Suprapubic skin (tissue), 4 donors: ENCODE measurements at regions not wholly inside any gene's neighbourhood (a gene's known extent, or its start where the extent isn't known, plus 50 kb on each side); places are given as distances from the start of the nearest gene placed in this dataset.

Experiments
- DNase-seq, 2 donors: peaks; one replicate each; pipeline ENCODE4 v3.0.0-alpha.2; 2019; ENCODE audit warnings: low spot score in 2 of 2
- H3K27ac ChIP-seq: fragments of 200-600 bp; sonication (generic); one replicate; pipeline ENCODE4 v1.5.1; 2019
- H3K27me3 ChIP-seq: fragments of 200-600 bp; sonication (generic); one replicate; pipeline ENCODE4 v1.5.1; 2019
- H3K36me3 ChIP-seq: fragments of 200-600 bp; sonication (generic); one replicate; pipeline ENCODE4 v1.5.1; 2019
- H3K4me1 ChIP-seq: fragments of 200-600 bp; sonication (generic); one replicate; pipeline ENCODE4 v1.5.1; 2019
- H3K4me3 ChIP-seq: fragments of 200-600 bp; sonication (generic); one replicate; pipeline ENCODE4 v1.5.1; 2019; ENCODE audit warnings: mild to moderate bottlenecking
- H3K9me3 ChIP-seq: fragments of 200-600 bp; sonication (generic); one replicate; pipeline ENCODE4 v1.5.1; 2019
- EP300 ChIP-seq: sonication (generic); formaldehyde crosslinking; IDR thresholded peaks from one replicate; pipeline ENCODE4 v1.6.1; 2017; ENCODE audit warnings: antibody characterized with exemption
- POLR2A ChIP-seq, 2 donors: fragments of 450-650 bp; IDR thresholded peaks; one replicate each; pipeline ENCODE4 v1.6.1; 2017; ENCODE audit warnings: antibody characterized with exemption in 2 of 2, mild to moderate bottlenecking in 2 of 2, moderate library complexity in 2 of 2
- POLR2AphosphoS5 ChIP-seq, 3 donors: sonication (generic); formaldehyde crosslinking; IDR thresholded peaks; one replicate each; pipeline ENCODE4 v1.6.1; 2017; ENCODE audit warnings: antibody characterized with exemption in 3 of 3
- WGBS: methylation state at CpG from one replicate; pipeline ENCODE4 v1.1.5; 2018; 5-methylcytosine and 5-hydroxymethylcytosine counted together
- TF ChIP-seq, protein P1 (sequence below), 2 donors: fragments of 200-600 bp in 1 of 2; fragments of 450-650 bp in 1 of 2; sonication (generic) in 1 of 2; IDR thresholded peaks; one replicate each; pipeline ENCODE4 v1.5.1; 2016 to 2019; ENCODE audit warnings: antibody characterized with exemption in 2 of 2, mild to moderate bottlenecking in 1 of 2, moderate library complexity in 1 of 2

- Histone ChIP-seq H3K36me3 (no peaks in the 10 kb centered on the region), H3K27me3 (peaks cover 29% of the 10 kb centered on the region), H3K9me3 (no peaks in the 10 kb centered on the region), H3K4me1 (no peaks in the 10 kb centered on the region), H3K27ac (no peak overlapping the region), H3K4me3 (no peak overlapping the region)
- DNase-seq = no peak
- TF ChIP-seq POLR2A (IDR thresholded peaks at IDR 0.05) (no peak), EP300 (no peak), POLR2AphosphoS5 (IDR thresholded peaks at IDR 0.05) (no peak)
- TF ChIP-seq, protein P1, sequence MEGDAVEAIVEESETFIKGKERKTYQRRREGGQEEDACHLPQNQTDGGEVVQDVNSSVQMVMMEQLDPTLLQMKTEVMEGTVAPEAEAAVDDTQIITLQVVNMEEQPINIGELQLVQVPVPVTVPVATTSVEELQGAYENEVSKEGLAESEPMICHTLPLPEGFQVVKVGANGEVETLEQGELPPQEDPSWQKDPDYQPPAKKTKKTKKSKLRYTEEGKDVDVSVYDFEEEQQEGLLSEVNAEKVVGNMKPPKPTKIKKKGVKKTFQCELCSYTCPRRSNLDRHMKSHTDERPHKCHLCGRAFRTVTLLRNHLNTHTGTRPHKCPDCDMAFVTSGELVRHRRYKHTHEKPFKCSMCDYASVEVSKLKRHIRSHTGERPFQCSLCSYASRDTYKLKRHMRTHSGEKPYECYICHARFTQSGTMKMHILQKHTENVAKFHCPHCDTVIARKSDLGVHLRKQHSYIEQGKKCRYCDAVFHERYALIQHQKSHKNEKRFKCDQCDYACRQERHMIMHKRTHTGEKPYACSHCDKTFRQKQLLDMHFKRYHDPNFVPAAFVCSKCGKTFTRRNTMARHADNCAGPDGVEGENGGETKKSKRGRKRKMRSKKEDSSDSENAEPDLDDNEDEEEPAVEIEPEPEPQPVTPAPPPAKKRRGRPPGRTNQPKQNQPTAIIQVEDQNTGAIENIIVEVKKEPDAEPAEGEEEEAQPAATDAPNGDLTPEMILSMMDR (IDR thresholded peaks at IDR 0.05) = no peak
- WGBS = 70% methylated on average over 20 of the region's 20 CpGs
These were observed 101.8 kb upstream of the TNRC6C start for GRCh38 chr17:77856551-77857305.

GRCh38 chr17:77857306-77857555 lies 101.3 kb upstream of the TNRC6C start:
- TF ChIP-seq, protein P1 (IDR thresholded peaks at IDR 0.05) = no peak
- TF ChIP-seq POLR2A (IDR thresholded peaks at IDR 0.05) (no peak), EP300 (no peak), POLR2AphosphoS5 (IDR thresholded peaks at IDR 0.05) (no peak)
- DNase-seq = no peak
- Histone ChIP-seq H3K4me1 (no peaks in the 10 kb centered on the region), H3K27me3 (peaks cover 29% of the 10 kb centered on the region), H3K9me3 (no peaks in the 10 kb centered on the region), H3K27ac (no peak overlapping the region), H3K36me3 (no peaks in the 10 kb centered on the region), H3K4me3 (no peak overlapping the region)
- WGBS = 83% methylated on average over 3 of the region's 3 CpGs

DNA sequence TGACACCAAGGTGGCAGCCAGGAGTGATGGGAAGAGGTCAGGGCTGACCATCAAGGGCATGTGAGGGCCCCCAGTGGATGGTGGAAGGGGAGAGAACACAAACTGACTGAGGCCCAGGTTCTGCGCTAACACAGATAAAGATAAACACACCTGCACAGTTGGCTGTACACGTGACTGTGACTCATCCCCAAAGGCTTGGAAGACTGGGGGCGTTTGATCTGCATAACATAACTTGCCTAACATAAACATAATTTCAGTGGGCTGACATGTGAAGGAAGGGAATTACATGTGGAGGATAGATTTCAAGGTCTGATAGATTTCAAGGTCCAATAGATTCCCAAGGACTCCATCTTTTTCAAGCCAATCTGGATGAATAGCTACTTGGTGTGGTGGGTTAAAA lies 100.9 kb upstream of the TNRC6C start:
- no peak for DNase-seq
- H3K4me3 ChIP-seq = no peak overlapping the region
- no peaks in the 10 kb centered on the region for H3K36me3 ChIP-seq
- H3K4me1 ChIP-seq = no peaks in the 10 kb centered on the region
- WGBS = 70% methylated on average over 3 of the region's 3 CpGs
- H3K9me3 ChIP-seq = no peaks in the 10 kb centered on the region
- no peak overlapping the region for H3K27ac ChIP-seq
- H3K27me3 ChIP-seq = peaks cover 29% of the 10 kb centered on the region
- TF ChIP-seq, protein P1 (IDR thresholded peaks at IDR 0.05) = no peak
- TF ChIP-seq POLR2AphosphoS5 (IDR thresholded peaks at IDR 0.05) = no peak
- no peak for TF ChIP-seq POLR2A (IDR thresholded peaks at IDR 0.05)
- no peak for TF ChIP-seq EP300

DNA sequence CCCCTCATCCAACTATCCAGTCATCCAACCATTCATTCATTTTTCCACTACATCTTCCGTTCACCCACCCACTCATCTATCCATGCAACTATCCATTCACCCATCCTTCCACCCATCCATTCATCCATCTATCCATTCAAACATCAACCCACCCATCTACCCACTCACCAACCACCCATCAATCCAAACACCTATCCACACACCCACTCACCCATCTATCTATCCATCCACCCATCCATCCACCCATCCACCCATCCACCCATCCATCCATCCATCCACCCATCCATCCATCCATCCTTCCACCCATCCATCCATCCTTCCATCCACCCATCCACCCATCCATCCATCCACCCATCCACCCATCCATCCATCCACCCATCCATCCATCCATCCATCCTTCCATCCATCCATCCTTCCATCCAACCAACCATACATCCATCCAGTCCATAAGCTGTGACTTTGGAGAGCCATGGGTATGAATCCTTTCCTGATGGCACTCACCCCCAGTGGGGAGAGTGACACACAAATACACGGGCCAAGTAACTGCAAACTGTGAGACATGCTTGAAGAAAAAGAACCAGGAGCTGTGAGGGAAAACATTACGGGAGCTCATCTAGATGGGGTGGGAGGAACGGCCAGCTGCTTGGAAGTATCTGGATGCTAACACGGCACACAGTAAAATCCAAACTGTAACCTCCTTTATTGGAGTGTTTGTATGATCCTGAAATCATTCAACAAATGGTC lies 100.0 kb upstream of the TNRC6C start:
- WGBS = 74% methylated on average over 5 of the region's 5 CpGs
- no peak for TF ChIP-seq POLR2AphosphoS5 (IDR thresholded peaks at IDR 0.05)
- no peak for TF ChIP-seq POLR2A (IDR thresholded peaks at IDR 0.05)
- TF ChIP-seq, protein P1 (IDR thresholded peaks at IDR 0.05) = no peak
- TF ChIP-seq EP300 = no peak

DNA sequence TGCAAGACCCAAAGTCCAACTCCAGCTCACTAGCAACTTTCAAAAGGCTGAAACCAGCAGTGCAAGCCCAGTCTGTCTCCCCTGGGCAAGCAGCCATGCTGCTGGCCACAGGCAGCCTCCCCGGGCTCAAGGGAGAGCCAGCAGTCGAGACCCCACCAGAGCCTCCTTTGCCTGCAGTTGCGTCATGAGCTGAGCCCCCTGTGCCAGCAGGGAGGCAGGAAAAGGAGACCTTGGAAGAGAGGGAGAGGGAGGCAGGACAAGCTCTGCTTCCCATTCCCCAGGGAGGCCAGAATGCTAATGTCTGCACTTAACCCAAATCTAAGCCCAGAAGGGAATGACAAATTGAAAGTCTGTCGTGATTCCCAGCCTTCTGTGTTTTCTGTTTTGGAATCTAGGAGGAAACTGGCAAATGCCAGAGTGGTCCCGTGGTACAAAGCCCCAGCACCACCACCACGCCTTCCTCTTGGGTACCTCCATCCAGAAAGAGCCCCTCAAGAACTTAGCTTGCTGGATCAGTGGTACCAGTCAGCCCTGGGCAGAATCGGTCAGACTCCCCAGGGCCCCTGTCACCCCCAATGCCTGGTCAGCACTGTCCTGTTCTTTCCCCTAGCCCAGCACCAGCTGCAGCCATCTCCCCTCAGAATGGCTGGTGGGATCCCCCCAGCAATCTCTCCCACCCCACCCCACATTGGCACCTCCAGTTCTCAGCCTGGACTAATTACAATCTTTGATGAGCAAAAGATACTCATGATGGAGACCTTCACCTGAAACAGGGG lies 99.3 kb upstream of the TNRC6C start:
- WGBS = 56% methylated on average over 5 of the region's 7 CpGs
- H3K4me3 ChIP-seq = no peak overlapping the region
- no peaks in the 10 kb centered on the region for H3K9me3 ChIP-seq
- H3K36me3 ChIP-seq = no peaks in the 10 kb centered on the region
- peaks cover 22% of the 10 kb centered on the region for H3K27me3 ChIP-seq
- no peak overlapping the region for H3K27ac ChIP-seq
- TF ChIP-seq POLR2AphosphoS5 (IDR thresholded peaks at IDR 0.05) (no peak), EP300 (no peak), POLR2A (IDR thresholded peaks at IDR 0.05) (no peak)
- TF ChIP-seq, protein P1 (IDR thresholded peaks at IDR 0.05) = no peak
- peaks cover 10% of the 10 kb centered on the region for H3K4me1 ChIP-seq
- DNase-seq = no peak

More for the DNA sequence above, 100.0 kb upstream of the TNRC6C start:
- Histone ChIP-seq H3K27ac (no peak overlapping the region), H3K27me3 (peaks cover 26% of the 10 kb centered on the region), H3K4me3 (no peak overlapping the region), H3K4me1 (peaks cover 2% of the 10 kb centered on the region), H3K9me3 (no peaks in the 10 kb centered on the region), H3K36me3 (no peaks in the 10 kb centered on the region)
- no peak for DNase-seq
